H1 (cell line): ENCODE measurements at regions not wholly inside any gene's neighbourhood (a gene's known extent, or its start where the extent isn't known, plus 50 kb on each side); places are given as distances from the start of the nearest gene placed in this dataset.

Experiments
- CTCF ChIA-PET: fragments of 300-600 bp; sonication (Branson Sonifier 250); formaldehyde crosslinking; loops from one replicate; lab custom pipeline; 2021; ENCODE audit not compliant: partially characterized antibody; lab: Charles Lee
- POLR2A ChIA-PET: fragments of 300-600 bp; sonication (Branson Sonifier 250); formaldehyde crosslinking; loops from one replicate; lab custom pipeline; 2021; ENCODE audit warnings: inconsistent platforms; ENCODE audit not compliant: partially characterized antibody; lab: Charles Lee
- DNase-seq, 2 experiments: peaks; one replicate each; pipeline versions ENCODE4 v3.0.0 to v3.0.0-alpha.2; 2010 to 2022; ENCODE audit warnings: low spot score in 2 of 2, low read depth in 1 of 2, mixed read lengths in 1 of 2
- FAIRE-seq: peaks from 2 replicates; lab custom pipeline; 2011; peaks lifted over from hg19 to GRCh38; lab: Jason Lieb, UNC
- H2AFZ ChIP-seq: 2 replicates; pipeline ENCODE4 v1.8.1; 2012; ENCODE audit warnings: low read length, inconsistent platforms
- H2AK5ac ChIP-seq: 2 replicates; pipeline ENCODE4 v1.6.1; 2013; ENCODE audit warnings: low read depth, low read length
- H2BK120ac ChIP-seq: replicated peaks from 2 replicates; pipeline ENCODE3; 2013; ENCODE audit warnings: low read depth, low read length, inconsistent platforms
- H2BK12ac ChIP-seq: 2 replicates; pipeline ENCODE4 v1.6.1; 2013; ENCODE audit warnings: low read depth, low read length
- H2BK15ac ChIP-seq: 2 replicates; pipeline ENCODE4 v1.6.1; 2013; ENCODE audit warnings: low read length
- H2BK20ac ChIP-seq: 2 replicates; pipeline ENCODE4 v1.6.1; 2013; ENCODE audit warnings: low read length
- H2BK5ac ChIP-seq: 2 replicates; pipeline ENCODE4 v1.6.1; 2013; ENCODE audit warnings: low read depth, low read length
- H3K14ac ChIP-seq: 2 replicates; pipeline ENCODE4 v1.6.1; 2013; ENCODE audit warnings: inconsistent platforms; ENCODE audit not compliant: insufficient read length
- H3K18ac ChIP-seq: 2 replicates; pipeline ENCODE4 v1.6.1; 2013; ENCODE audit warnings: low read length; ENCODE audit errors: extremely low read depth
- H3K23ac ChIP-seq: 2 replicates; pipeline ENCODE4 v1.6.1; 2013; ENCODE audit warnings: inconsistent platforms; ENCODE audit not compliant: insufficient read length
- H3K23me2 ChIP-seq: 2 replicates; pipeline ENCODE4 v1.6.1; 2013; ENCODE audit warnings: low read depth, low read length
- H3K27ac ChIP-seq: 2 replicates; pipeline ENCODE4 v1.6.1; 2011; ENCODE audit warnings: low read depth, low read length, inconsistent platforms
- H3K27me3 ChIP-seq, 4 experiments: replicated peaks in 1 of 4; 1 replicate in 1 of 4; 2 replicates in 3 of 4; pipeline versions ENCODE4 v1.6.1 to v1.8.1; 2011 to 2013; ENCODE audit warnings: low read length in 3 of 4, mild to moderate bottlenecking in 3 of 4, inconsistent platforms in 2 of 4, mixed read lengths in 2 of 4, moderate library complexity in 1 of 4; ENCODE audit not compliant: control insufficient read depth in 3 of 4, insufficient read depth in 3 of 4; ENCODE audit errors: extremely low read depth in 1 of 4
- H3K36me3 ChIP-seq, 4 experiments: 2 replicates each; pipeline versions ENCODE4 v1.6.1 to v1.8.1; 2011 to 2013; ENCODE audit warnings: mild to moderate bottlenecking in 4 of 4, low read length in 3 of 4, moderate library complexity in 2 of 4, control low read depth in 1 of 4, inconsistent platforms in 1 of 4; ENCODE audit not compliant: insufficient read depth in 4 of 4, control insufficient read depth in 2 of 4
- H3K4ac ChIP-seq: replicated peaks from 2 replicates; pipeline ENCODE3; 2013; ENCODE audit warnings: low read length, low read depth, mixed read lengths, inconsistent platforms; ENCODE audit not compliant: insufficient read length
- H3K4me1 ChIP-seq, 4 experiments: replicated peaks in 1 of 4; 1 replicate in 1 of 4; 2 replicates in 3 of 4; pipeline versions ENCODE4 v1.6.1 to v1.8.1; 2011 to 2013; ENCODE audit warnings: low read length in 3 of 4, inconsistent platforms in 2 of 4, mixed read lengths in 1 of 4; ENCODE audit not compliant: insufficient read depth in 4 of 4, control insufficient read depth in 3 of 4
- H3K4me2 ChIP-seq, 2 experiments: 2 replicates each; pipeline versions ENCODE4 v1.6.1 to v1.8.1; 2011 to 2013; ENCODE audit warnings: low read depth in 2 of 2, low read length in 2 of 2, control low read depth in 1 of 2, inconsistent platforms in 1 of 2, mild to moderate bottlenecking in 1 of 2; ENCODE audit not compliant: insufficient read depth in 1 of 2
- H3K4me3 ChIP-seq, 4 experiments: fragments of 200-600, 300-600 bp in 1 of 4; sonication (generic), shearing (Covaris generic), sonication (Bioruptor Twin) in 1 of 4; 2 replicates each; pipeline versions ENCODE4 v1.5.1 to v1.8.1; 2011 to 2016; ENCODE audit warnings: low read length in 4 of 4, low read depth in 3 of 4, control low read depth in 2 of 4, inconsistent platforms in 2 of 4, mild to moderate bottlenecking in 2 of 4, mixed read lengths in 1 of 4, moderate library complexity in 1 of 4; ENCODE audit not compliant: insufficient read depth in 2 of 4; ENCODE audit errors: extremely low read depth in 1 of 4
- H3K56ac ChIP-seq: replicated peaks from 2 replicates; pipeline ENCODE3; 2013; ENCODE audit warnings: low read depth, mild to moderate bottlenecking, mixed read lengths, low read length, inconsistent platforms; ENCODE audit not compliant: insufficient read length
- H3K79me1 ChIP-seq: 2 replicates; pipeline ENCODE4 v1.6.1; 2013; ENCODE audit warnings: low read depth, low read length, control low read depth
- H3K79me2 ChIP-seq, 2 experiments: 2 replicates each; pipeline versions ENCODE4 v1.6.1 to v1.8.1; 2012 to 2013; ENCODE audit warnings: low read length in 2 of 2, mild to moderate bottlenecking in 2 of 2, inconsistent platforms in 1 of 2; ENCODE audit not compliant: insufficient read depth in 2 of 2, control insufficient read depth in 1 of 2
- H3K9ac ChIP-seq, 4 experiments: replicated peaks in 1 of 4; 1 replicate in 1 of 4; 2 replicates in 3 of 4; pipeline versions ENCODE4 v1.6.1 to v1.8.1; 2011 to 2013; ENCODE audit warnings: low read depth in 3 of 4, low read length in 3 of 4, control low read depth in 2 of 4, mild to moderate bottlenecking in 2 of 4, moderate library complexity in 2 of 4, inconsistent platforms in 1 of 4; ENCODE audit errors: extremely low read depth in 1 of 4
- H3K9me3 ChIP-seq, 2 experiments: 2 replicates each; pipeline versions ENCODE4 v1.6.1 to v1.8.1; 2012 to 2013; ENCODE audit warnings: mild to moderate bottlenecking in 2 of 2, moderate library complexity in 2 of 2, control low read depth in 1 of 2, inconsistent platforms in 1 of 2, low read depth in 1 of 2, low read length in 1 of 2, mixed read lengths in 1 of 2; ENCODE audit not compliant: insufficient read depth in 2 of 2
- H4K20me1 ChIP-seq, 2 experiments: replicated peaks in 1 of 2; 2 replicates each; pipeline versions ENCODE3 to v1.8.1; 2011 to 2013; ENCODE audit warnings: inconsistent platforms in 2 of 2, low read length in 2 of 2, mild to moderate bottlenecking in 1 of 2; ENCODE audit not compliant: insufficient read depth in 2 of 2, control insufficient read depth in 1 of 2
- H4K5ac ChIP-seq: 2 replicates; pipeline ENCODE4 v1.6.1; 2013; ENCODE audit warnings: low read length, low read depth, mixed read lengths, inconsistent platforms; ENCODE audit not compliant: insufficient read length
- H4K8ac ChIP-seq: 2 replicates; pipeline ENCODE4 v1.8.0; 2013; ENCODE audit warnings: mild to moderate bottlenecking, moderate library complexity, low read length, inconsistent platforms; ENCODE audit not compliant: insufficient read depth; ENCODE audit errors: extremely low read depth
- H4K91ac ChIP-seq: replicated peaks from 2 replicates; pipeline ENCODE3; 2013; ENCODE audit warnings: low read length, mixed read lengths, inconsistent platforms; ENCODE audit not compliant: insufficient read length
- ASH2L ChIP-seq: fragments of 200-600, 300-600 bp; sonication (generic); IDR thresholded peaks from one replicate; pipeline ENCODE4 v1.7.1; 2017; ENCODE audit warnings: low read length
- CEBPB ChIP-seq: IDR thresholded peaks from 2 replicates; pipeline ENCODE4 v1.6.1; 2012; ENCODE audit warnings: low read depth, low read length
- CHD2 ChIP-seq: IDR thresholded peaks from 2 replicates; pipeline ENCODE4 v1.6.1; 2012; ENCODE audit warnings: low read length, improper control_type of control experiment
- HDAC2 ChIP-seq, 2 experiments: fragments of 300-600 bp in 1 of 2; sonication (generic) in 1 of 2; IDR thresholded peaks; 2 replicates each; pipeline ENCODE4 v1.6.1; 2011 to 2012; ENCODE audit warnings: low read depth in 2 of 2, low read length in 2 of 2, mild to moderate bottlenecking in 2 of 2, moderate library complexity in 2 of 2, borderline replicate concordance in 1 of 2, inconsistent platforms in 1 of 2
- RFX5 ChIP-seq: IDR thresholded peaks from 2 replicates; pipeline ENCODE4 v1.6.1; 2011; ENCODE audit warnings: low read depth, low read length, improper control_type of control experiment, borderline replicate concordance
- SIX5 ChIP-seq: IDR thresholded peaks from 2 replicates; pipeline ENCODE4 v1.6.1; 2011; ENCODE audit warnings: mild to moderate bottlenecking, low read depth, low read length
- WGBS, 2 experiments: shearing (Covaris generic) in 1 of 2; methylation state at CpG; one replicate each; pipeline versions ENCODE4 v1.1.6 to v1.1.7; 2013 to 2015; ENCODE audit warnings: low lambda C conversion rate in 2 of 2, mixed read lengths in 2 of 2, inconsistent platforms in 1 of 2, low coverage in 1 of 2, missing lambda C conversion rate in 1 of 2; ENCODE audit not compliant: insufficient replicate concordance in 2 of 2, insufficient coverage in 1 of 2, insufficient read length in 1 of 2; ENCODE audit errors: extremely low coverage in 1 of 2, missing lambda C conversion rate in 1 of 2; 5-methylcytosine and 5-hydroxymethylcytosine counted together
- TF ChIP-seq, protein P1 (sequence below): IDR thresholded peaks from 2 replicates; pipeline ENCODE4 v1.6.1; 2012; ENCODE audit warnings: inconsistent platforms

DNA sequence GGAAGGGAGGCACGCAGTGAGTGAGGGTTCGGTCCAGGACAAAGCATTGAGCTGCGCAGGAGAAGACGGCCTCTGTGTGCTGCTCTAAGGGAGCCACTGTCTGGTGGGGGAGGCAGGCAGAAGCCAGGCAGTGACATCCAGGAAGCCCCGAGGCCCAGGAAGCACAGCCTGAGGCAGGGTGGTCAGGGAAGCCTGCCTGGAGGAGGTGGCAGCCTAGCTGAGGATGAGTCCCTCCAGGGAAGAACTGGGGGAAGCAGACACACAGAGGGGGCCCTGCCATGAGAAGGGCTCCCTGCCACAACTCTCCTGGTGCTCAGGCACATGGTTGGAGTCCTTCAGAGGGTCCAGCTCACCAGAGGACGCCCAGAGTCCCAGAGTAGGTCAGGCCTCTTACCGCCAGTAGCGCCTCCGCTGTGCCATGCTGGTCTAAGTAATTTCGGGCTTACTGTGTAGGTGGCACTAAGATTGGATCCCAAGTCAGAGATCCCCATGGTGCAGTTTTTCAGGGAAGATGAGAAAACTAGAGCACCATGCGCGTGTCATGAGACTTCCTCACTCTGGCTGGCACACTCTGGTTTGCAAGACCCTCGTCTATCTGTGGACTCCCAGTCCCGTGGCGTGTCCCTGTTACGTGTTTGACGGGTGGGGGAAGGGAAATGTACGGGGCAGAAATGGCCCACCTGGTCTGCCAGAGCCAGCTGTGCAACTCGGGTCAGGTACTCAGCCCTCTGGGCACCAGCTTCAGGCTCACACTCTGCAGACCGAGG lies 887.2 kb downstream of the BRD1 start:
- POLR2A ChIA-PET, result no interaction called here
- no peaks in the 10 kb centered on the region for H3K79me1 ChIP-seq
- H3K4me1 ChIP-seq, result no peaks in the 10 kb centered on the region
- H4K8ac ChIP-seq, result no peak overlapping the region
- H2BK12ac ChIP-seq, result no peak overlapping the region; the same call in 1 of the 2 replicates
- no peak overlapping the region for H3K14ac ChIP-seq
- no peak overlapping the region for H2BK20ac ChIP-seq
- H3K4ac ChIP-seq, result no peak overlapping the region
- CTCF ChIA-PET, result interaction anchor here (1.0 to 1.5 kb wide), 3 partner anchors 28 to 330 kb away, joined by 3 to 4 read pairs (median 4); no protein-coding TSS in a partner anchor
- FAIRE-seq, result no peak
- H3K36me3 ChIP-seq, result no peaks in the 10 kb centered on the region
- no peak overlapping the region for H2BK15ac ChIP-seq
- H3K18ac ChIP-seq, result no peak overlapping the region
- no peaks in the 10 kb centered on the region for H4K20me1 ChIP-seq
- peak in 1 of 2 experiments; percentile 37 for DNase-seq
- no peak overlapping the region for H2AFZ ChIP-seq
- 90% methylated on average over 20 of the region's 20 CpGs; no CpG with 5 or more reads in 1 of the 2 experiments for WGBS, 2 experiments
- H3K23ac ChIP-seq, result no peak overlapping the region
- H2AK5ac ChIP-seq, result no peak overlapping the region
- H3K79me2 ChIP-seq, result no peaks in the 10 kb centered on the region
- H3K27me3 ChIP-seq, result no peaks in the 10 kb centered on the region; a peak in 3 of 7 replicates
- H4K5ac ChIP-seq, result no peak overlapping the region
- H3K9me3 ChIP-seq, result peaks cover 7 to 9% of the 10 kb centered on the region in 2 experiments
- no peak overlapping the region for H3K4me3 ChIP-seq
- H3K4me2 ChIP-seq, result no peak overlapping the region
- no peak overlapping the region for H2BK120ac ChIP-seq
- no peak overlapping the region for H4K91ac ChIP-seq
- H3K23me2 ChIP-seq, result no peaks in the 10 kb centered on the region
- H3K56ac ChIP-seq, result no peak overlapping the region
- no peak overlapping the region for H2BK5ac ChIP-seq
- no peak overlapping the region for H3K9ac ChIP-seq
- no peak overlapping the region for H3K27ac ChIP-seq
- no peak for TF ChIP-seq HDAC2 (IDR thresholded peaks at IDR 0.05; ENCODE audit: borderline replicate concordance in 1 of 2, low read depth in 2 of 2, low read length in 2 of 2)
- TF ChIP-seq, protein P1, sequence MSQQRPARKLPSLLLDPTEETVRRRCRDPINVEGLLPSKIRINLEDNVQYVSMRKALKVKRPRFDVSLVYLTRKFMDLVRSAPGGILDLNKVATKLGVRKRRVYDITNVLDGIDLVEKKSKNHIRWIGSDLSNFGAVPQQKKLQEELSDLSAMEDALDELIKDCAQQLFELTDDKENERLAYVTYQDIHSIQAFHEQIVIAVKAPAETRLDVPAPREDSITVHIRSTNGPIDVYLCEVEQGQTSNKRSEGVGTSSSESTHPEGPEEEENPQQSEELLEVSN, result no peak
- TF ChIP-seq CEBPB, result no peak
- no peak for TF ChIP-seq ASH2L
- no peak for TF ChIP-seq RFX5
- TF ChIP-seq SIX5, result no peak
- TF ChIP-seq CHD2, result no peak
